ENCODE measurements at regions not wholly inside any gene's neighbourhood (a gene's known extent, or its start where the extent isn't known, plus 50 kb on each side); places are given as distances from the start of the nearest gene placed in this dataset.

GRCh38 chr14:97993508-97994019 is 1196.4 kb downstream of the VRK1 start:
- ChIA-PET CTCF (no interaction called here), POLR2A (no interaction called here)

GRCh38 chr14:97994020-97994531 is 1196.9 kb downstream of the VRK1 start:
- Histone ChIP-seq H3K9me3 (no peaks in the 10 kb centered on the region), H3K4me1 (no peaks in the 10 kb centered on the region), H3K4me3 (ENCODE audit: low read depth, low read length) (no peak overlapping the region), H3K27me3 (replicated peaks; ENCODE audit: control insufficient read depth, insufficient read depth, low read length) (no peaks in the 10 kb centered on the region), H3K36me3 (ENCODE audit: control insufficient read depth, insufficient read depth, low read length) (no peaks in the 10 kb centered on the region)
- H3K27ac Mint-ChIP-seq (ENCODE audit: unreplicated experiment): no peak overlapping the region
- intact Hi-C loops (cut with micrococcal nuclease; ENCODE audit: unreplicated experiment): no loop called here
- no peak for DNase-seq
- peaks cover 15% of the 10 kb centered on the region for H3K27me3 Mint-ChIP-seq (ENCODE audit: insufficient read depth, unreplicated experiment)
- ChIA-PET POLR2A (no interaction called here), CTCF (no interaction called here)
- TF ChIP-seq CTCF (IDR thresholded peaks at IDR 0.05; ENCODE audit: insufficient read depth in 1 of 2, low read depth in 1 of 2, low read length in 1 of 2, severe bottlenecking in 1 of 2, unreplicated experiment in 1 of 2): no peak
- no TSS peak for BruUV-seq (replicated peaks)
- H3K36me3 Mint-ChIP-seq (ENCODE audit: insufficient read depth, unreplicated experiment): no peaks in the 10 kb centered on the region
- no peaks in the 10 kb centered on the region for H3K9me3 Mint-ChIP-seq (ENCODE audit: unreplicated experiment)
- no peak overlapping the region for H3K4me3 Mint-ChIP-seq (ENCODE audit: unreplicated experiment)
- no peaks in the 10 kb centered on the region for H3K4me1 Mint-ChIP-seq (ENCODE audit: low read depth, unreplicated experiment)

More at GRCh38 chr14:97993508-97994019, 1196.4 kb downstream of the VRK1 start:
- Mint-ChIP-seq H3K9me3 (ENCODE audit: unreplicated experiment) (no peaks in the 10 kb centered on the region), H3K36me3 (ENCODE audit: insufficient read depth, unreplicated experiment) (no peaks in the 10 kb centered on the region), H3K4me3 (ENCODE audit: unreplicated experiment) (no peak overlapping the region), H3K4me1 (ENCODE audit: low read depth, unreplicated experiment) (no peaks in the 10 kb centered on the region), H3K27me3 (ENCODE audit: insufficient read depth, unreplicated experiment) (peaks cover 15% of the 10 kb centered on the region), H3K27ac (ENCODE audit: unreplicated experiment) (no peak overlapping the region)
- H3K4me1 ChIP-seq: no peaks in the 10 kb centered on the region
- intact Hi-C loops (cut with micrococcal nuclease; ENCODE audit: unreplicated experiment): no loop called here
- H3K9me3 ChIP-seq: no peaks in the 10 kb centered on the region
- H3K27me3 ChIP-seq (replicated peaks; ENCODE audit: control insufficient read depth, insufficient read depth, low read length): no peaks in the 10 kb centered on the region
- DNase-seq: no peak
- no peaks in the 10 kb centered on the region for H3K36me3 ChIP-seq (ENCODE audit: control insufficient read depth, insufficient read depth, low read length)
- no peak for TF ChIP-seq CTCF (IDR thresholded peaks at IDR 0.05; ENCODE audit: insufficient read depth in 1 of 2, low read depth in 1 of 2, low read length in 1 of 2, severe bottlenecking in 1 of 2, unreplicated experiment in 1 of 2)
- BruUV-seq (replicated peaks): no TSS peak
- no peak overlapping the region for H3K4me3 ChIP-seq (ENCODE audit: low read depth, low read length)

- DNase-seq: no peak
- TF ChIP-seq CTCF (IDR thresholded peaks at IDR 0.05; ENCODE audit: insufficient read depth in 1 of 2, low read depth in 1 of 2, low read length in 1 of 2, severe bottlenecking in 1 of 2, unreplicated experiment in 1 of 2): no peak
- no peaks in the 10 kb centered on the region for H3K4me1 ChIP-seq
- POLR2A ChIA-PET: no interaction called here
- Mint-ChIP-seq H3K4me3 (ENCODE audit: unreplicated experiment) (no peak overlapping the region), H3K9me3 (ENCODE audit: unreplicated experiment) (no peaks in the 10 kb centered on the region), H3K27me3 (ENCODE audit: insufficient read depth, unreplicated experiment) (peaks cover 12% of the 10 kb centered on the region), H3K36me3 (ENCODE audit: insufficient read depth, unreplicated experiment) (no peaks in the 10 kb centered on the region), H3K27ac (ENCODE audit: unreplicated experiment) (no peak overlapping the region), H3K4me1 (ENCODE audit: low read depth, unreplicated experiment) (no peaks in the 10 kb centered on the region)
- BruUV-seq (replicated peaks): no TSS peak
- no peaks in the 10 kb centered on the region for H3K9me3 ChIP-seq
- no peaks in the 10 kb centered on the region for H3K36me3 ChIP-seq (ENCODE audit: control insufficient read depth, insufficient read depth, low read length)
- intact Hi-C loops (cut with micrococcal nuclease; ENCODE audit: unreplicated experiment): no loop called here
- CTCF ChIA-PET: no interaction called here
- H3K27me3 ChIP-seq (replicated peaks; ENCODE audit: control insufficient read depth, insufficient read depth, low read length): no peaks in the 10 kb centered on the region
- H3K4me3 ChIP-seq (ENCODE audit: low read depth, low read length): no peak overlapping the region
Observed at GRCh38 chr14:97995038-97995437, 1197.9 kb downstream of the VRK1 start.

Data from Caco-2 (cell line).